ENCODE measurements at regions not wholly inside any gene's neighbourhood (a gene's known extent, or its start where the extent isn't known, plus 50 kb on each side); places are given as distances from the start of the nearest gene placed in this dataset.

- TF ChIP-seq CTCF (conservative IDR thresholded peaks at IDR 0.05; ENCODE audit: low read depth, low read length) (no peak), EZH2 (IDR thresholded peaks at IDR 0.05; ENCODE audit: low read length, unreplicated experiment) (no peak)
Measured at GRCh38 chr17:72567774-72568173, 447.0 kb downstream of the SOX9 start.

Measured in PC-3 (cell line).